Vagina (tissue), 2 donors: ENCODE measurements at regions not wholly inside any gene's neighbourhood (a gene's known extent, or its start where the extent isn't known, plus 50 kb on each side); places are given as distances from the start of the nearest gene placed in this dataset.

ENCODE experiments used
- DNase-seq, 2 donors: peaks; one replicate each; pipeline ENCODE4 v3.0.0-alpha.2; 2017; ENCODE audit errors: extremely low spot score in 2 of 2
- H3K27ac ChIP-seq: fragments of 200-600 bp; sonication (generic); one replicate; pipeline ENCODE4 v1.5.1; 2019
- H3K27me3 ChIP-seq: fragments of 200-600 bp; sonication (generic); one replicate; pipeline ENCODE4 v1.5.1; 2019
- H3K36me3 ChIP-seq, 2 donors: fragments of 200-600 bp; sonication (generic); one replicate each; pipeline ENCODE4 v1.5.1; 2017 to 2019
- H3K4me1 ChIP-seq: fragments of 200-600 bp; sonication (generic); one replicate; pipeline ENCODE4 v1.5.1; 2019
- H3K4me3 ChIP-seq, 2 donors: fragments of 200-600 bp; sonication (generic); 1 replicate in 1 of 2; 2 replicates in 1 of 2; pipeline ENCODE4 v1.5.1; 2016 to 2019
- H3K9me3 ChIP-seq: fragments of 200-600 bp; sonication (generic); one replicate; pipeline ENCODE4 v1.5.1; 2019
- CTCF ChIP-seq, 3 experiments: fragments of 450-650 bp in 2 of 3; fragments of 200-600 bp in 1 of 3; sonication (generic) in 1 of 3; IDR thresholded peaks; one replicate each; pipeline ENCODE4 v1.5.1; 2017 to 2019; ENCODE audit warnings: antibody characterized with exemption in 3 of 3, mild to moderate bottlenecking in 2 of 3, moderate library complexity in 2 of 3
- POLR2A ChIP-seq, 2 donors: fragments of 450-650 bp; IDR thresholded peaks; one replicate each; pipeline ENCODE4 v1.6.1; 2017; ENCODE audit warnings: antibody characterized with exemption in 2 of 2, mild to moderate bottlenecking in 2 of 2, moderate library complexity in 2 of 2
- POLR2AphosphoS5 ChIP-seq, 2 donors: sonication (generic); formaldehyde crosslinking; IDR thresholded peaks; one replicate each; pipeline ENCODE4 v1.9.0; 2017; ENCODE audit warnings: antibody characterized with exemption in 2 of 2, mild to moderate bottlenecking in 2 of 2, low read depth in 1 of 2; ENCODE audit not compliant: insufficient read depth in 1 of 2
- intact Hi-C: fragments of 100-400 bp; cut with DNase I; formaldehyde crosslinking; loops from one replicate; pipeline ENCODE4 v1.15.1; 2023

GRCh38 chr7:86926732-86927131 lies 132.7 kb downstream of the ELAPOR2 start:
- no peak overlapping the region for H3K4me3 ChIP-seq
- H3K9me3 ChIP-seq: no peaks in the 10 kb centered on the region
- H3K27me3 ChIP-seq: no peaks in the 10 kb centered on the region
- H3K4me1 ChIP-seq: no peaks in the 10 kb centered on the region
- H3K27ac ChIP-seq: no peak overlapping the region
- no peak for DNase-seq
- H3K36me3 ChIP-seq: no peaks in the 10 kb centered on the region
- intact Hi-C loops: no loop called here
- TF ChIP-seq POLR2AphosphoS5 (IDR thresholded peaks at IDR 0.05; ENCODE audit: insufficient read depth in 1 of 2, low read depth in 1 of 2): no peak
- peak in 1 of 3 experiments; percentile 15 for TF ChIP-seq CTCF (IDR thresholded peaks at IDR 0.05)

GRCh38 chr7:86925221-86925620 lies 134.2 kb downstream of the ELAPOR2 start:
- Histone ChIP-seq H3K4me3 (no peak overlapping the region), H3K36me3 (no peaks in the 10 kb centered on the region), H3K27me3 (no peaks in the 10 kb centered on the region), H3K4me1 (no peaks in the 10 kb centered on the region), H3K9me3 (no peaks in the 10 kb centered on the region), H3K27ac (no peak overlapping the region)
- intact Hi-C loops: no loop called here
- no peak for TF ChIP-seq POLR2AphosphoS5 (IDR thresholded peaks at IDR 0.05; ENCODE audit: insufficient read depth in 1 of 2, low read depth in 1 of 2)
- TF ChIP-seq CTCF (IDR thresholded peaks at IDR 0.05): no peak
- TF ChIP-seq POLR2A (IDR thresholded peaks at IDR 0.05): no peak
- no peak for DNase-seq

GRCh38 chr7:86923527-86923926 lies 135.9 kb downstream of the ELAPOR2 start:
- no peaks in the 10 kb centered on the region for H3K4me1 ChIP-seq
- H3K27ac ChIP-seq: no peak overlapping the region
- no peaks in the 10 kb centered on the region for H3K9me3 ChIP-seq
- no peak for TF ChIP-seq POLR2AphosphoS5 (IDR thresholded peaks at IDR 0.05; ENCODE audit: insufficient read depth in 1 of 2, low read depth in 1 of 2)
- TF ChIP-seq CTCF (IDR thresholded peaks at IDR 0.05): no peak
- TF ChIP-seq POLR2A (IDR thresholded peaks at IDR 0.05): no peak
- intact Hi-C loops: no loop called here
- no peak overlapping the region for H3K4me3 ChIP-seq
- H3K27me3 ChIP-seq: no peaks in the 10 kb centered on the region
- no peaks in the 10 kb centered on the region for H3K36me3 ChIP-seq
- no peak for DNase-seq

GRCh38 chr7:86920154-86920553 lies 139.3 kb downstream of the ELAPOR2 start:
- DNase-seq: no peak
- no peak overlapping the region for H3K4me3 ChIP-seq
- H3K36me3 ChIP-seq: no peaks in the 10 kb centered on the region
- no peaks in the 10 kb centered on the region for H3K9me3 ChIP-seq
- no peak for TF ChIP-seq CTCF (IDR thresholded peaks at IDR 0.05)
- TF ChIP-seq POLR2A (IDR thresholded peaks at IDR 0.05): no peak
- no peak for TF ChIP-seq POLR2AphosphoS5 (IDR thresholded peaks at IDR 0.05; ENCODE audit: insufficient read depth in 1 of 2, low read depth in 1 of 2)
- H3K4me1 ChIP-seq: no peaks in the 10 kb centered on the region
- intact Hi-C loops: no loop called here
- H3K27me3 ChIP-seq: no peaks in the 10 kb centered on the region
- no peak overlapping the region for H3K27ac ChIP-seq

- TF ChIP-seq POLR2AphosphoS5 (IDR thresholded peaks at IDR 0.05; ENCODE audit: insufficient read depth in 1 of 2, low read depth in 1 of 2): no peak
- TF ChIP-seq CTCF (IDR thresholded peaks at IDR 0.05): no peak
- TF ChIP-seq POLR2A (IDR thresholded peaks at IDR 0.05): no peak
- Histone ChIP-seq H3K9me3 (no peaks in the 10 kb centered on the region), H3K27me3 (no peaks in the 10 kb centered on the region), H3K36me3 (no peaks in the 10 kb centered on the region), H3K27ac (no peak overlapping the region), H3K4me3 (no peak overlapping the region), H3K4me1 (no peaks in the 10 kb centered on the region)
- intact Hi-C loops: no loop called here
- DNase-seq: no peak
These were observed 141.2 kb downstream of the ELAPOR2 start for GRCh38 chr7:86918245-86918644.
